Loucy (cell line): ENCODE measurements at regions not wholly inside any gene's neighbourhood (a gene's known extent, or its start where the extent isn't known, plus 50 kb on each side); places are given as distances from the start of the nearest gene placed in this dataset.

Experiments used
- EZH2phosphoT487 ChIP-seq: fragments of 200-600 bp; IDR thresholded peaks from 2 replicates; pipeline ENCODE4 v1.6.1; 2018; ENCODE audit warnings: antibody characterized with exemption, mild to moderate bottlenecking, moderate library complexity, borderline replicate concordance
- TF ChIP-seq, protein P1 (sequence below): fragments of 200-600 bp; sonication (generic); conservative IDR thresholded peaks from 2 replicates; pipeline ENCODE4 v1.5.1; 2014; ENCODE audit warnings: mild to moderate bottlenecking, antibody characterized with exemption, low read length

- TF ChIP-seq, protein P1, sequence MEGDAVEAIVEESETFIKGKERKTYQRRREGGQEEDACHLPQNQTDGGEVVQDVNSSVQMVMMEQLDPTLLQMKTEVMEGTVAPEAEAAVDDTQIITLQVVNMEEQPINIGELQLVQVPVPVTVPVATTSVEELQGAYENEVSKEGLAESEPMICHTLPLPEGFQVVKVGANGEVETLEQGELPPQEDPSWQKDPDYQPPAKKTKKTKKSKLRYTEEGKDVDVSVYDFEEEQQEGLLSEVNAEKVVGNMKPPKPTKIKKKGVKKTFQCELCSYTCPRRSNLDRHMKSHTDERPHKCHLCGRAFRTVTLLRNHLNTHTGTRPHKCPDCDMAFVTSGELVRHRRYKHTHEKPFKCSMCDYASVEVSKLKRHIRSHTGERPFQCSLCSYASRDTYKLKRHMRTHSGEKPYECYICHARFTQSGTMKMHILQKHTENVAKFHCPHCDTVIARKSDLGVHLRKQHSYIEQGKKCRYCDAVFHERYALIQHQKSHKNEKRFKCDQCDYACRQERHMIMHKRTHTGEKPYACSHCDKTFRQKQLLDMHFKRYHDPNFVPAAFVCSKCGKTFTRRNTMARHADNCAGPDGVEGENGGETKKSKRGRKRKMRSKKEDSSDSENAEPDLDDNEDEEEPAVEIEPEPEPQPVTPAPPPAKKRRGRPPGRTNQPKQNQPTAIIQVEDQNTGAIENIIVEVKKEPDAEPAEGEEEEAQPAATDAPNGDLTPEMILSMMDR: no peak
- TF ChIP-seq EZH2phosphoT487: no peak
Measured at GRCh38 chr16:48930951-48931553, 321.1 kb upstream of the N4BP1 start.
